ENCODE measurements at regions not wholly inside any gene's neighbourhood (a gene's known extent, or its start where the extent isn't known, plus 50 kb on each side); places are given as distances from the start of the nearest gene placed in this dataset.

DNA sequence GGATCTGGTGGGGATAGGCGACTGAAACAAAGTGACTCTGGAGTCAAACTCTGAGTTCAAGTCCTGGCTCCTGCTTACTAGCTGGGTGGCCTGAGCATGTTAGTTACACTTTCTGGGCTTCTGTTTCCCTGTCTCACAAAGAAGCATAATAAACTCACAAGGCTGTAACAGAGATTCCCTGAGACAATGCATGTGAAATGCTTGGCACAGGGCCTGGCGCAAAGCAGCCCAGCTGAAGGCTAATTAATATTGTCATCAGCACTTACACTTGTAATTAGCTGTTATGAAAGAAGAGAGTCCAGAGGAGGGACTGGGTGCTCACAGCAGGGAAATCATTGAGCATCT is 64.1 kb upstream of the SPOCK1 start:
- peaks cover 0 to 14% (median 4%) of the 10 kb centered on the region in 5 donors for H3K4me1 ChIP-seq (ENCODE audit: control insufficient read depth in 5 of 5, insufficient read depth in 5 of 5, low read length in 5 of 5)
- DNase-seq (no peak), ATAC-seq (ENCODE audit: insufficient read depth, low FRiP score) (no peak)
- no peak overlapping the region for H3K9ac ChIP-seq (ENCODE audit: insufficient read depth in 1 of 2, low read length in 2 of 2)
- no peak overlapping the region for H3K4me3 ChIP-seq
- no peaks in the 10 kb centered on the region for H3K36me3 ChIP-seq (ENCODE audit: control insufficient read depth in 4 of 4, insufficient read depth in 4 of 4, low read length in 4 of 4)
- H3K27me3 ChIP-seq (ENCODE audit: control insufficient read depth in 3 of 3, insufficient read depth in 3 of 3, low read length in 2 of 3) = no peaks in the 10 kb centered on the region
- 63 to 68% methylated on average over 2 of the region's 2 CpGs for WGBS, 2 donors
- no peaks in the 10 kb centered on the region for H3K9me3 ChIP-seq (ENCODE audit: control insufficient read depth in 4 of 4, insufficient read depth in 3 of 4, low read length in 3 of 4)
- no peak overlapping the region for H3K27ac ChIP-seq (ENCODE audit: low read depth in 1 of 2, low read length in 1 of 2)
- TF ChIP-seq, protein P1, sequence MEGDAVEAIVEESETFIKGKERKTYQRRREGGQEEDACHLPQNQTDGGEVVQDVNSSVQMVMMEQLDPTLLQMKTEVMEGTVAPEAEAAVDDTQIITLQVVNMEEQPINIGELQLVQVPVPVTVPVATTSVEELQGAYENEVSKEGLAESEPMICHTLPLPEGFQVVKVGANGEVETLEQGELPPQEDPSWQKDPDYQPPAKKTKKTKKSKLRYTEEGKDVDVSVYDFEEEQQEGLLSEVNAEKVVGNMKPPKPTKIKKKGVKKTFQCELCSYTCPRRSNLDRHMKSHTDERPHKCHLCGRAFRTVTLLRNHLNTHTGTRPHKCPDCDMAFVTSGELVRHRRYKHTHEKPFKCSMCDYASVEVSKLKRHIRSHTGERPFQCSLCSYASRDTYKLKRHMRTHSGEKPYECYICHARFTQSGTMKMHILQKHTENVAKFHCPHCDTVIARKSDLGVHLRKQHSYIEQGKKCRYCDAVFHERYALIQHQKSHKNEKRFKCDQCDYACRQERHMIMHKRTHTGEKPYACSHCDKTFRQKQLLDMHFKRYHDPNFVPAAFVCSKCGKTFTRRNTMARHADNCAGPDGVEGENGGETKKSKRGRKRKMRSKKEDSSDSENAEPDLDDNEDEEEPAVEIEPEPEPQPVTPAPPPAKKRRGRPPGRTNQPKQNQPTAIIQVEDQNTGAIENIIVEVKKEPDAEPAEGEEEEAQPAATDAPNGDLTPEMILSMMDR (IDR thresholded peaks at IDR 0.05; ENCODE audit: control extremely low read depth, extremely low read depth) = no peak

DNA sequence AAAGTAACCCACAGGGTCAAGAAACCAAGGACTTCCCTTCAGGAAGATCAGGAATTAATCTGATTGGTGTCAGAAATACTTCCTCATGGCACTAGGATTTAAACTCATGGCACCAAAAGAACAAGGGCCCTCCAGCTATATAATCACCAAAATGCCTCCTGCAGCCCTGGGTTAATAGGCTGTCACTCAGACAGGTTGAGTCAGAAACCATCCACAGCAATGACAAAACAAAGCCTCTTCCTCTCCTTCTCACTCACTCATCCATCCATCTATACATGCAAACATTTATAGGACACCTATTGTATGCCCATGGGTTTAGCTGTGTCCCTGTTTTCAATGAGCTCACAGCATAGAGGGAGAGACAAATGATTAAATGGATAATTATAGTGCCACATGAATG is 62.5 kb upstream of the SPOCK1 start:
- no peak for DNase-seq
- no peak overlapping the region for H3K9ac ChIP-seq (ENCODE audit: insufficient read depth in 1 of 2, low read length in 2 of 2)
- no peak overlapping the region for H3K4me3 ChIP-seq
- H3K4me1 ChIP-seq (ENCODE audit: control insufficient read depth in 5 of 5, insufficient read depth in 5 of 5, low read length in 5 of 5) = peaks cover 0 to 14% (median 4%) of the 10 kb centered on the region in 5 donors
- H3K27ac ChIP-seq (ENCODE audit: low read depth in 1 of 2, low read length in 1 of 2) = no peak overlapping the region
- no peaks in the 10 kb centered on the region for H3K36me3 ChIP-seq (ENCODE audit: control insufficient read depth in 4 of 4, insufficient read depth in 4 of 4, low read length in 4 of 4)
- no peaks in the 10 kb centered on the region for H3K27me3 ChIP-seq (ENCODE audit: control insufficient read depth in 3 of 3, insufficient read depth in 3 of 3, low read length in 2 of 3)
- ATAC-seq (ENCODE audit: insufficient read depth, low FRiP score) = no peak
- H3K9me3 ChIP-seq (ENCODE audit: control insufficient read depth in 4 of 4, insufficient read depth in 3 of 4, low read length in 3 of 4) = no peaks in the 10 kb centered on the region
- TF ChIP-seq, protein P1 (IDR thresholded peaks at IDR 0.05; ENCODE audit: control extremely low read depth, extremely low read depth) = no peak

DNA sequence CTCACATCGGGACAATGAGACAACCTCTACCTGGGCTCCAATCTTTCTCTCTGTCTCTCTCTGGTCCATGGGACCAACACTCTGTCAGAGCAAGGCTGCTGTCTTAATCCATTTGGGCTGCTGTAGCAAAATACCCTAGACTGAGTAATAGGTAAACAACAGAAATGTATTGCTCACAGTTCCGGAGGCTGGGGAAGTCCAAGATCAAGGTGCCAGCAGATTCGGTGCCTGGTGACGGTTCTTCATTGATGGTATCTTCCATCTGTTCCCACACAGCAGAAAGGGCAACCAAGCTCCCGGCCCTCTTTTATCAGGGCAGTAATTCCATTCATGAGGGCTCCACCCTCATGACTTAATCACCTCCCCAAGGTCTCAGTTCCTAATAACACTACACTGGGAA is 61.3 kb upstream of the SPOCK1 start:
- no peak for ATAC-seq (ENCODE audit: insufficient read depth, low FRiP score)
- H3K4me3 ChIP-seq = no peak overlapping the region
- DNase-seq = no peak
- WGBS, 2 donors = 82 to 89% methylated on average over 5 of the region's 5 CpGs
- TF ChIP-seq, protein P1 (IDR thresholded peaks at IDR 0.05; ENCODE audit: control extremely low read depth, extremely low read depth) = no peak
- H3K9ac ChIP-seq (ENCODE audit: insufficient read depth in 1 of 2, low read length in 2 of 2) = no peak overlapping the region
- H3K27me3 ChIP-seq (ENCODE audit: control insufficient read depth in 3 of 3, insufficient read depth in 3 of 3, low read length in 2 of 3) = no peaks in the 10 kb centered on the region
- no peak overlapping the region for H3K27ac ChIP-seq (ENCODE audit: low read depth in 1 of 2, low read length in 1 of 2)
- no peaks in the 10 kb centered on the region for H3K36me3 ChIP-seq (ENCODE audit: control insufficient read depth in 4 of 4, insufficient read depth in 4 of 4, low read length in 4 of 4)
- peaks cover 0 to 14% (median 4%) of the 10 kb centered on the region in 5 donors for H3K4me1 ChIP-seq (ENCODE audit: control insufficient read depth in 5 of 5, insufficient read depth in 5 of 5, low read length in 5 of 5)
- no peaks in the 10 kb centered on the region for H3K9me3 ChIP-seq (ENCODE audit: control insufficient read depth in 4 of 4, insufficient read depth in 3 of 4, low read length in 3 of 4)

All from lung (tissue), 11 donors.